Erythroblast (primary cell): ENCODE measurements at regions not wholly inside any gene's neighbourhood (a gene's known extent, or its start where the extent isn't known, plus 50 kb on each side); places are given as distances from the start of the nearest gene placed in this dataset.

Experiments used
- GATA1 ChIP-seq: IDR thresholded peaks from 2 replicates; pipeline ENCODE4 v1.6.1; 2011; ENCODE audit warnings: low read depth, mild to moderate bottlenecking, control low read depth, low read length, moderate library complexity
- POLR2A ChIP-seq: IDR thresholded peaks from 2 replicates; pipeline ENCODE4 v1.6.1; 2011; ENCODE audit warnings: mild to moderate bottlenecking, low read length

GRCh38 chr16:65704866-65705265 is 583.0 kb upstream of the CDH11 start:
- TF ChIP-seq POLR2A (no peak), GATA1 (no peak)
